Kidney (tissue), 13 donors: ENCODE measurements at regions not wholly inside any gene's neighbourhood (a gene's known extent, or its start where the extent isn't known, plus 50 kb on each side); places are given as distances from the start of the nearest gene placed in this dataset.

Source experiments
- DNase-seq, 5 donors: peaks; one replicate each; pipeline ENCODE4 v3.0.0-alpha.2; 2013 to 2020
- FAIRE-seq: peaks from 2 replicates; lab custom pipeline; 2012; peaks lifted over from hg19 to GRCh38; lab: Jason Lieb, UNC
- H3K27ac ChIP-seq, 2 donors: one replicate each; pipeline ENCODE4 v1.7.0; 2013; ENCODE audit warnings: low read depth in 2 of 2, low read length in 2 of 2, inconsistent platforms in 1 of 2
- H3K27me3 ChIP-seq: one replicate; pipeline ENCODE4 v1.7.1; 2013; ENCODE audit warnings: low read length, inconsistent platforms; ENCODE audit not compliant: control insufficient read depth, insufficient read depth
- H3K36me3 ChIP-seq, 3 donors: one replicate each; pipeline versions ENCODE4 v1.7.0 to v1.7.1; 2013; ENCODE audit warnings: low read length in 3 of 3, control low read depth in 1 of 3, inconsistent platforms in 1 of 3; ENCODE audit not compliant: insufficient read depth in 3 of 3, control insufficient read depth in 2 of 3
- H3K4me1 ChIP-seq, 3 donors: one replicate each; pipeline versions ENCODE4 v1.7.0 to v1.7.1; 2013; ENCODE audit warnings: low read length in 3 of 3, inconsistent platforms in 1 of 3, low read depth in 1 of 3; ENCODE audit not compliant: control insufficient read depth in 2 of 3, insufficient read depth in 2 of 3
- H3K4me3 ChIP-seq, 3 donors: one replicate each; pipeline versions ENCODE4 v1.7.0 to v1.8.1; 2013; ENCODE audit warnings: low read length in 3 of 3, control low read depth in 1 of 3, inconsistent platforms in 1 of 3
- H3K9ac ChIP-seq, 3 donors: one replicate each; pipeline versions ENCODE4 v1.7.0 to v1.7.1; 2013; ENCODE audit warnings: low read length in 3 of 3, control low read depth in 1 of 3, inconsistent platforms in 1 of 3
- H3K9me3 ChIP-seq, 3 donors: one replicate each; pipeline versions ENCODE4 v1.7.0 to v1.7.1; 2013; ENCODE audit warnings: low read length in 3 of 3, control low read depth in 1 of 3, inconsistent platforms in 1 of 3; ENCODE audit not compliant: control insufficient read depth in 2 of 3, insufficient read depth in 1 of 3
- intact Hi-C: fragments of 100-400 bp; cut with DNase I; formaldehyde crosslinking; loops from one replicate; pipeline ENCODE4 v1.11.1; 2022
- TF ChIP-seq, protein P1 (sequence below): IDR thresholded peaks from 3 replicates; pipeline ENCODE4 v1.5.1; 2012; ENCODE audit warnings: mild to moderate bottlenecking, moderate library complexity, borderline replicate concordance; ENCODE audit not compliant: insufficient read depth; ENCODE audit errors: extremely low read depth
- donor health status: control.
- donor health status: control.
- donor health status: control.
- donor health status: control.
- donor health status: control.
- donor health status: DM: yes; HTN: yes; CAD: no.
- donor health status: Normal renal cell carcinoma (clear cell type).

DNA sequence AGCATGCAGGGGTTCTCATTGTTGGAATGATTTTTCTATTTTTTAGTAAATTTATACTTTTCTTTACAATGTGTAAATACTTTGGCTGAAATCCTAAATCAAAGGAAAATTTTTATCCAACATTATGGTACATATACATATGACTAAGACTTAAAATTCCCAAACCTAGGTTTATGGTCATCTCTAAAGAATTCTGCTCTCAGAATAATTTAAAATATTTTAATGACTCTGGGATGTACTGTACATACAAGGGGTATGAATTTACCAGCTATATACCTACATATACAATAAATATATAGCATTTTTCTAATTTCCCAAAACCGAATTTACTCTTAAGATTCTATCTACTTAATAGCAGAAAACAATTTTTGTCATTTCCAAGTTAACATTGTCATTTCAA, 137.9 kb upstream of the POU1F1 start:
- no peaks in the 10 kb centered on the region for H3K4me1 ChIP-seq
- H3K27me3 ChIP-seq = no peaks in the 10 kb centered on the region
- TF ChIP-seq, protein P1, sequence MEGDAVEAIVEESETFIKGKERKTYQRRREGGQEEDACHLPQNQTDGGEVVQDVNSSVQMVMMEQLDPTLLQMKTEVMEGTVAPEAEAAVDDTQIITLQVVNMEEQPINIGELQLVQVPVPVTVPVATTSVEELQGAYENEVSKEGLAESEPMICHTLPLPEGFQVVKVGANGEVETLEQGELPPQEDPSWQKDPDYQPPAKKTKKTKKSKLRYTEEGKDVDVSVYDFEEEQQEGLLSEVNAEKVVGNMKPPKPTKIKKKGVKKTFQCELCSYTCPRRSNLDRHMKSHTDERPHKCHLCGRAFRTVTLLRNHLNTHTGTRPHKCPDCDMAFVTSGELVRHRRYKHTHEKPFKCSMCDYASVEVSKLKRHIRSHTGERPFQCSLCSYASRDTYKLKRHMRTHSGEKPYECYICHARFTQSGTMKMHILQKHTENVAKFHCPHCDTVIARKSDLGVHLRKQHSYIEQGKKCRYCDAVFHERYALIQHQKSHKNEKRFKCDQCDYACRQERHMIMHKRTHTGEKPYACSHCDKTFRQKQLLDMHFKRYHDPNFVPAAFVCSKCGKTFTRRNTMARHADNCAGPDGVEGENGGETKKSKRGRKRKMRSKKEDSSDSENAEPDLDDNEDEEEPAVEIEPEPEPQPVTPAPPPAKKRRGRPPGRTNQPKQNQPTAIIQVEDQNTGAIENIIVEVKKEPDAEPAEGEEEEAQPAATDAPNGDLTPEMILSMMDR = no peak
- no peak overlapping the region for H3K27ac ChIP-seq
- no peak overlapping the region for H3K9ac ChIP-seq
- H3K36me3 ChIP-seq = no peaks in the 10 kb centered on the region
- FAIRE-seq = no peak
- no peak overlapping the region for H3K4me3 ChIP-seq
- intact Hi-C loops = no loop called here
- DNase-seq = no peak
- H3K9me3 ChIP-seq = peaks cover 0 to 5% (median 0%) of the 10 kb centered on the region in 3 donors

DNA sequence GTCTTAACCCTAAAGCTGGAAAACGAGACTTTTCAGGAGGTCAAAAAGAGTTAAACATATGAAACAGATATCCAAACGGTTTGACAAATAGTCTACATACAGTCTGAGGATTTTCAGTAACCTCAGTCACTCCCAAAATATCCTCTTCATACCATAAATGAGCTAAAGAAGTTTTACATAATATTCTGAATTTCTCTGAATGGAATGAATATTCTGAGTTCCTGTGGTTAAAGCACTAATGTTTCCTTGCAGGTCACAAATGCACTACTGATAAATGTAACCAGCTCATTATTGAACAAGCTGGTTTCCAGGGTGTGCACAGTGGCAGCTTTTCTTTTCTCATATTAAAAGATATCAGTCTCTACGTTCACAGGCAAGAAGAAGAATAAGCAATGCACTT, 137.4 kb upstream of the POU1F1 start:
- DNase-seq (no peak), FAIRE-seq (no peak)
- intact Hi-C loops = no loop called here
- Histone ChIP-seq H3K36me3 (no peaks in the 10 kb centered on the region), H3K4me1 (no peaks in the 10 kb centered on the region), H3K4me3 (no peak overlapping the region), H3K9me3 (peaks cover 0 to 5% (median 0%) of the 10 kb centered on the region in 3 donors), H3K27me3 (no peaks in the 10 kb centered on the region), H3K9ac (no peak overlapping the region), H3K27ac (no peak overlapping the region)
- TF ChIP-seq, protein P1 = no peak

DNA sequence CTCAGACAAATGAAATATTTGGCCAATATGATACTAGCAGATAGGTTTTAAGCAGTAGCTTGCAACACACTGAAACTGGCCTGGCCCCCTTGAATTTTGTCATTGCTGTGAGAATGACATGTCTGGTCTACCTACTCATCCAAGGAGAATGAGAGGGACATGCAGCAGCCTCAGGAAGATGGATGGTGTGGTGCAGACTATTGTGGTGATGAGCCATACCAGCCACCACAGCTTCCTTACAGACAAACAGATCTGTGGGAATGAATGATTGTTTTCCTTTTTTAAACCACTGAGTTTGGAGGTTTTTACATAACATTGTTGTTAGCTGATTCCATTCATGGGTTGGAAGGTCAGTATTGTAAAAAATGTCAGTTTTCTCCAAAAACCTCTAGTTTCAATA, 133.7 kb upstream of the POU1F1 start:
- Histone ChIP-seq H3K27ac (no peak overlapping the region), H3K4me1 (no peaks in the 10 kb centered on the region), H3K4me3 (no peak overlapping the region), H3K36me3 (no peaks in the 10 kb centered on the region), H3K9me3 (no peaks in the 10 kb centered on the region), H3K9ac (no peak overlapping the region), H3K27me3 (no peaks in the 10 kb centered on the region)
- intact Hi-C loops = no loop called here
- DNase-seq = no peak
- no peak for FAIRE-seq
- TF ChIP-seq, protein P1 = no peak

DNA sequence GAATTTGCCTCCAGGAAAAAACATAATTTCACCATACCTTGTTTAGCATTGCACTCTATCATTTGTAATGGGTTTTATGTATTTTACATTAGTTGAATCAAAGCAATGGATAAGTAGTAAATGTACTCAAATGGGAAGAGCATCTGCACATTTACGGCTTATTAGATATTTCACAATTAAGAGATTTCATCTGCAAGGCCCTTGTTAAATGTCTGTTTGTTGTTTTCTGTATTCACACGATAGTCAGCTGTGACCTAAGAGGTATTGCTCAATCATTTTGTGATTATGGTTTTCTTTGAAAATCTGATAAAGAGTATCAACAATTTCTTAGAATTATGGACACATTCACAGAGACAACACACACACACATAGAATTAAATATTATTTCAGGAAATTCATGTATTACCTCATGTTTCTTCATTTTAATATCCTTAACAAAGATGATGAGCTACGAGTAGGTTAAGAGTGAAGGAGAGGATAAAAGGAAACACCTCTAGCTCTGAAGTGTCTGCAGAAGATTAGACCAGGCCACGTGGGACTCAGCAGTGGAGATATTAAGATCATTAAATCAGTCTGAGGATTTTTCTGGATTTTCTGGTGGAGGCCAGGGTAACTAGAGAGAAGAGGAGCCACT, 121.9 kb upstream of the POU1F1 start:
- DNase-seq (no peak), FAIRE-seq (no peak)
- H3K4me3 ChIP-seq = no peak overlapping the region
- peaks cover 0 to 2% (median 0%) of the 10 kb centered on the region in 3 donors for H3K9me3 ChIP-seq
- intact Hi-C loops = no loop called here
- no peaks in the 10 kb centered on the region for H3K4me1 ChIP-seq
- H3K27ac ChIP-seq = no peak overlapping the region
- TF ChIP-seq, protein P1 = no peak
- no peaks in the 10 kb centered on the region for H3K27me3 ChIP-seq
- no peaks in the 10 kb centered on the region for H3K36me3 ChIP-seq
- no peak overlapping the region for H3K9ac ChIP-seq
